Muscle layer of duodenum (tissue), 2 donors: ENCODE measurements at regions not wholly inside any gene's neighbourhood (a gene's known extent, or its start where the extent isn't known, plus 50 kb on each side); places are given as distances from the start of the nearest gene placed in this dataset.

ENCODE experiments used
- H3K27ac ChIP-seq: one replicate; pipeline ENCODE4 v1.7.0; 2013; ENCODE audit warnings: mild to moderate bottlenecking, low read length
- H3K27me3 ChIP-seq: one replicate; pipeline ENCODE4 v1.7.0; 2013; ENCODE audit warnings: low read depth, mild to moderate bottlenecking, control low read depth, low read length
- H3K36me3 ChIP-seq, 2 donors: one replicate each; pipeline ENCODE4 v1.7.0; 2013; ENCODE audit warnings: low read length in 2 of 2, control low read depth in 1 of 2, mild to moderate bottlenecking in 1 of 2; ENCODE audit not compliant: insufficient read depth in 2 of 2, control insufficient read depth in 1 of 2
- H3K4me1 ChIP-seq, 2 donors: one replicate each; pipeline ENCODE4 v1.7.0; 2013; ENCODE audit warnings: low read length in 2 of 2, mild to moderate bottlenecking in 2 of 2, control low read depth in 1 of 2, moderate library complexity in 1 of 2; ENCODE audit not compliant: insufficient read depth in 2 of 2, control insufficient read depth in 1 of 2
- H3K4me3 ChIP-seq, 2 donors: one replicate each; pipeline ENCODE4 v1.7.0; 2013; ENCODE audit warnings: low read length in 2 of 2, low read depth in 1 of 2, mild to moderate bottlenecking in 1 of 2
- H3K9me3 ChIP-seq, 2 donors: one replicate each; pipeline ENCODE4 v1.7.0; 2013; ENCODE audit warnings: low read length in 2 of 2, control low read depth in 1 of 2, mild to moderate bottlenecking in 1 of 2; ENCODE audit not compliant: control insufficient read depth in 1 of 2
- donor health status: healthy.

DNA sequence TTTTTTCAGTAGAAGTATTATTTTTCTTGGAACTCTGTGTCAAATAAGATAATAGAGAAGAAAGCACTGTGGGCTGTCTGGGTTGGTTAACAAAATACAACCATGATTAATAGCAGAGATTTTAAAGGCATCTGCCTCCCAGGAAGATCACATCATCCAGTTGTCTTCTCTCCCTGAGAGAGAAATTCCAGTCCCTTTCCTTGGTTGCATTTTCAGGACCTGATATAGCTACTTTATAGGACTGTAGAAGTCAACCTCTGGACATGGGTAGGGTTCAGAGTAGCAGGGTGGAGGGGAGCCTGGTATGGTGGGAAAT lies 309.9 kb upstream of the IGFBP3 start:
- no peak overlapping the region for H3K27ac ChIP-seq
- H3K27me3 ChIP-seq: no peaks in the 10 kb centered on the region
- no peaks in the 10 kb centered on the region for H3K4me1 ChIP-seq

DNA sequence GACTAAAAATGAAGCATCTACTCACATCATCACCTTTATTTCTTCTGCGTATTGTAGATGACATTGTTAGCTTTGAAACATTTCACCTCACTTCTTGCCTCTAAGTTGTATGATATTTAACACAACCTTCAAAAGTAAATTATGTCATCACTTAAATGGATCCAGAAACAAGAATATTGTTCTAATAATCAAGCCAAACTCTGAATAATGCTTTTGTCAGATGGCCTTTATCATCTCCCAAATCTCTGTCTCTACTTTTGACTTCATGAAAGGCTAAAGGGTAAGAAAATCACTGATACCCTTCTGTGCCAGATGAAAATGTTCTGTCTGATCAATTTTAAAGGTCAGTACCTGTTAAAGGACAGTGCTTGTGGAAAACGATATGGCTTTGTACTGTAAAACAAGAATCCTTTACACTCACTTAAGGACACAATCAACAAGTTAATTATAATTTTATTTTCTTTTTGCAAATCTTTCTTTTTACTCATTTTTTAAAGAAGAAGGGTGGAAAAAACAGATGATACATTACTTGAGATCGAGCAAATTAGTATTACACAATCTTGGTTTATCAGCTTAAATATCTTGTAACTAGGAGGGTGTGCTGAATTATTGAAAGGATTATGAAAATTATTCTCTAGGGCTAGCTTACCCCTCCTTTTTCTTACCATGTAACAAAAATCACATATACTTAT lies 309.4 kb upstream of the IGFBP3 start:
- H3K4me3 ChIP-seq: no peak overlapping the region
- H3K9me3 ChIP-seq: no peaks in the 10 kb centered on the region
- no peak overlapping the region for H3K27ac ChIP-seq
- H3K36me3 ChIP-seq: no peaks in the 10 kb centered on the region
- no peaks in the 10 kb centered on the region for H3K27me3 ChIP-seq
- H3K4me1 ChIP-seq: no peaks in the 10 kb centered on the region

More for the DNA sequence above, 309.9 kb upstream of the IGFBP3 start:
- H3K36me3 ChIP-seq: no peaks in the 10 kb centered on the region
- no peak overlapping the region for H3K4me3 ChIP-seq
- H3K9me3 ChIP-seq: no peaks in the 10 kb centered on the region

DNA sequence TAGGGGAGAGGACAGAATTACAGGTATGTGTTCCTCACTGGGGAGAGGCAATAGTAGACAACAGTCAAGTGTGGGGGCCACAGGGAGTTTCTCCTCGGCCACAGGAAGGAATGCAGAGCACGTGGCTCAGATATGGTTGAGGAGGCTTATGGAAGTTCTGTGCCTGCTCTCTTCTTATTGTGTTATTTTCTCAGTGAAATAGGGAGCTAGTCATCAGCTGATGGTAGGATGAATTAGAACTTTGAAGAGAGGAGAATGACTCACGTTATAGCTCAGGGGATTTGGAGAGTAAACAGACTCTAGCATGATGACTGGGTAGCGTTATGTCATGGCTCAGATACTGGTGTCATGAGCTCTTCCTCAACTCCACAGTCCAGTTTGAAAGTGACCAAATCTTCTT lies 308.3 kb upstream of the IGFBP3 start:
- Histone ChIP-seq H3K36me3 (no peaks in the 10 kb centered on the region), H3K9me3 (no peaks in the 10 kb centered on the region), H3K4me1 (no peaks in the 10 kb centered on the region), H3K4me3 (no peak overlapping the region), H3K27me3 (no peaks in the 10 kb centered on the region), H3K27ac (no peak overlapping the region)

DNA sequence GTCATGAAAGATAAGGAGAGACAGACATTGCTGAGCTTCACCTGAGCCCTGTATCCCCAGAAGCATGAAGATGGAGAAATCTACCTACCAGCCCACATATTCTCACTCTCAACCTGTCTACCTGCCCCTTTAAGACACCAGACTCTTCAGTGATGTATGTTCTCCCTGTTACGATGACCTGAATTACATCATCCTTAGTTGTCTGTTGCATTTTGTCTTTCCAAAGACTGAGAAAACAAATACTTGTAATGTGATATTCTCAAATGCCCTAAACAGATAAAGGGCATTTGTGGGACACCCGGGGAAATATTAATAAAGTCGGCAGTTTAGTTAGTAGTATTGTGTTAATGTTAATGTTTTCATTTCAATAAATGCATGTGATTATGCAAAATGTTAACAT lies 305.8 kb upstream of the IGFBP3 start:
- no peak overlapping the region for H3K27ac ChIP-seq
- H3K4me3 ChIP-seq: no peak overlapping the region
- no peaks in the 10 kb centered on the region for H3K9me3 ChIP-seq
- no peaks in the 10 kb centered on the region for H3K27me3 ChIP-seq
- no peaks in the 10 kb centered on the region for H3K36me3 ChIP-seq
- no peaks in the 10 kb centered on the region for H3K4me1 ChIP-seq

DNA sequence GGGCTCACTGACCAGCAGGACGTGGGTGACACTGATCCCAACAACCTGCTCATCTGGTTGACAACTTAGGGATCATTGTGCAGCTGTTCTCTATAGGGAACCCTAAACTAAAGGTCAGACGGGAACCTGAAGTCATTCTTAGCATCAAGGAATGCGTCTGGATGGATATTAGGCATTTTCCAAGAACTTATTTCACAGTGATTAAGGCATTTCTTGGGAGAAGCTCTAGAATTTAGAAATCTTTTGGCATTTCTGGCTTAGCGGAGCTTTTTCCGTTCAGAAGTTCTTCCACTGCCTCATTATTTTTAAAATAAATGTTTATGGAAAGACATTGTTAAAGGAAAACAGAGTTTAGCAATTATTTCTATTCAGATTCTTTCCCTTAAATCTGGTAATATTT lies 303.3 kb upstream of the IGFBP3 start:
- Histone ChIP-seq H3K36me3 (no peaks in the 10 kb centered on the region), H3K4me1 (no peaks in the 10 kb centered on the region), H3K9me3 (no peaks in the 10 kb centered on the region), H3K27me3 (no peaks in the 10 kb centered on the region), H3K27ac (no peak overlapping the region), H3K4me3 (no peak overlapping the region)

DNA sequence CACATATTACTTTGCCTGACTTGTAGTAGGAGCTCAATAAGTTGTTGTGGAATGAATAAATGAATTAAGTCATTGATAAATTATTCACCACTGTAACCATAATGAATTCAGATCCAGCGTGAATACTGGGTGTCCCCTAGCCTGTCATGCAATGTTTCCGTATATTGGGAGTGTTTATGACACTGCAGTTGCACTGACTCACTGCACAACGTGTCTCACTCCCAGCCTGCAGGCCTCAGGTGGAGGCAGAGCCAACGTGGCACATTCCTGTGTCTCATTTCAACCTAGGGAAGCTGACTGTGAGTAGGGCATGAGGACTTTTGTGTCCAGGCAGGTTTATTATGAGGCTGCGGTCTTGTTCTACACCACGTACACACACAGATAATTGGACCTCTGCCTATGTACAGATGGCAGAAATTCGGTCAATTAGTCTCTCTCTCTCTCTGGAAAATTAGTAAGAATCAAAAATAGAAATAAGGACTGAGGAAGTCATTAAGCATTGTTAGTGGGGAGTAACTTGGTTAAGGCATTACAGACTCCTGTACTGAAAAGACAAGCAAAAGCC lies 299.1 kb upstream of the IGFBP3 start:
- no peak overlapping the region for H3K4me3 ChIP-seq
- H3K36me3 ChIP-seq: no peaks in the 10 kb centered on the region
- H3K4me1 ChIP-seq: no peaks in the 10 kb centered on the region
- H3K27me3 ChIP-seq: no peaks in the 10 kb centered on the region
- H3K9me3 ChIP-seq: no peaks in the 10 kb centered on the region
- H3K27ac ChIP-seq: no peak overlapping the region

DNA sequence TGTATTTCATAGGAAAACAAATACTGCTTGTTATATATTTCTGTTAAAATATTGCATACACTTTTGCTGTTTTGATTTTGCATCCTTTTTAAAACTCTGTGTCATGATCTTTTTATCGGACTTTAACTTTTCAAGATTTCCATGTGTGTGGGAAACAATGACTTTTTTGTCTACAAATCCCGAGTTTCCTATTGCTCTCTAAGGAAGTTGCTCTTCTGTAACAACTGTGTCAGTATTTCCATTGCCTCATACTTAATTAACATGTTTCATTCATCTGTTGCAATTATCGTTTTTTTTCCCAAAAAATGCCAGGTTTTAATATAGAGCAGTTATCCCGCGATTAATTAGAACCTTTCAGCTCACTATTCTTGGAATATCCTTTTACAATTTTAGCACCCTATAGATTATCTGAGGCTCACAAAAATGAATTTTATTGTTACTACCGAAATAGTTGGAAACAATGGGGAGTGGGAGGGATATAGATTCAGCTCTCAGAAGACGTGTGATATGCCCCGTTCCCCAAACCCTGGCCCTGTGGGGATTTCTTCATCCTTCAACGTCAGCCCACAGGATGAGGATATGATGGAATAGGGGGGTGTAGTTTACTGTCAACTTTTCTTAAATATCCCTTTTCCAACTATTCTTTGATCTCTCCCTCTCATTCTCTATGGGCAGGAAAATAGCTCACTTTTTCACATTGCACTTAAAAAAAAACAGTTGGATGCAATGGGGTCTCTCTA lies 297.6 kb upstream of the IGFBP3 start:
- Histone ChIP-seq H3K27ac (no peak overlapping the region), H3K4me3 (no peak overlapping the region), H3K36me3 (no peaks in the 10 kb centered on the region), H3K27me3 (no peaks in the 10 kb centered on the region), H3K9me3 (no peaks in the 10 kb centered on the region), H3K4me1 (no peaks in the 10 kb centered on the region)

DNA sequence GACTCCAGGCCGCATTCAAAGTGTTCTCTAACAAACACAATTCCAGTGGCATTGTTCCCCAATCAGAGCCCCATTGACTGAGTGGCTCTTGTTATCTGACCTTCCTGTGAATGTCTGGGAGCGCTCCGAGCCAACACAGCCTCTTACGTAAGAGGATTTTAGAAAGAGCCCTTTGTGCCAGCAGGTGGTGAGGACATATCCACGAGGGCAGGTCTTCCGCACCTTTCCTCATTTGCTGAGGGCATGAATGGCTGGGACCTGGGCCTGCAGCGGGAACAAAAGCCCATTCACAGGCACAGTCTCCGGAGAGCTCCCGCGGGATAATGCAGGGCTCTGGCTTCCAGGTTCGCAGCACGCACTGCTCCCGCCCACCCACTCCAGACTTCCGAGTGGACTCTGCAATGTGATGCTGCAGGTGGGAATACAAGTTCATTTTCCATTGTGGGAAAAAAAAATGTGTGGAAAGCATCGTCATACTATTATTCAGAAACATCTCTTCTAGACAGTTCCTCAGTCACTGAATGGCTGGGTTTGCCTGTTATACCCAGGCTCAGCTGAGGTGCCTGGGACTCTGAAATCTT lies 295.0 kb upstream of the IGFBP3 start:
- no peak overlapping the region for H3K4me3 ChIP-seq
- H3K4me1 ChIP-seq: no peaks in the 10 kb centered on the region
- no peaks in the 10 kb centered on the region for H3K9me3 ChIP-seq
- H3K27ac ChIP-seq: no peak overlapping the region
- H3K27me3 ChIP-seq: no peaks in the 10 kb centered on the region
- H3K36me3 ChIP-seq: no peaks in the 10 kb centered on the region

DNA sequence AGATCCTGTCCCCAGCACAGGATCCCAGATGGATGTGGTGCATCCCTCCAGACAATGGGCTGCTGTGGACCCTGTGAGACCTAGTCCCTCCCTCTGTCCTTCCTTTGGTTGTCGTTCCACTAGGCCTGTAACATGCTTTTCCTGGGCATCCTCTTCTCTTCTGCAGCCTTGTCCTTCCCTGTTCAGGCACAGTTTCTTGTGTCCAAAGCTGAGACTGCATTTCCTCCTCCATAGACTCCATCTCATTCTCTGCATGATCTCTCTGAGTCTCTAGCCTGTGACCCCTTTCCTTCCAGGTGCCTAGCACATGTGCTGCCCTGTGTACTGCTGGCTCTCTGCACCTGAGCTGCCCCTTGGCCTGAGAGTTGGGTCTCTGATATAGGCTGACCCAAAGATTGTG lies 293.5 kb upstream of the IGFBP3 start:
- H3K27ac ChIP-seq: no peak overlapping the region

DNA sequence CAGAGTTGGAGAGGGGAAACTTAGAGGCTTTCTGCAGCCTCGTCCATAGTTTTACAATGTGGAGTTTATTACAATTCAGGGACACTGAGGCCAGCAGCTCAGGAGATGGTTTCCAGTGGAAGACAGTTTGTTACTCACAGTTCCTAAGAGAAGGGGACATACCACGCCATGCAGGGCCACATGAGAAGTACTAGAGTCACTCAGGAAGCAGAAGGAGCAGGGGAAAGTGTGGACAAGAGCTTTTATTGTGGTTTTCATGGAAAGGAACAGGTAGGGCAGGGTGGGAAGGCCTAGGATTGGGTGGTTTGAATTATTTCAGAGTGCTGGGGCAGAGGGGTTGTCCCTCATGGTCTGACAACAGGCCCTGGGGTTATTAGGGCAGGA lies 292.1 kb upstream of the IGFBP3 start:
- no peaks in the 10 kb centered on the region for H3K9me3 ChIP-seq
- H3K27ac ChIP-seq: no peak overlapping the region
- H3K27me3 ChIP-seq: no peaks in the 10 kb centered on the region
- H3K4me1 ChIP-seq: no peaks in the 10 kb centered on the region
- H3K36me3 ChIP-seq: no peaks in the 10 kb centered on the region
- no peak overlapping the region for H3K4me3 ChIP-seq

More for the DNA sequence above, 293.5 kb upstream of the IGFBP3 start:
- Histone ChIP-seq H3K27me3 (no peaks in the 10 kb centered on the region), H3K4me3 (no peak overlapping the region), H3K36me3 (no peaks in the 10 kb centered on the region), H3K9me3 (no peaks in the 10 kb centered on the region), H3K4me1 (no peaks in the 10 kb centered on the region)

DNA sequence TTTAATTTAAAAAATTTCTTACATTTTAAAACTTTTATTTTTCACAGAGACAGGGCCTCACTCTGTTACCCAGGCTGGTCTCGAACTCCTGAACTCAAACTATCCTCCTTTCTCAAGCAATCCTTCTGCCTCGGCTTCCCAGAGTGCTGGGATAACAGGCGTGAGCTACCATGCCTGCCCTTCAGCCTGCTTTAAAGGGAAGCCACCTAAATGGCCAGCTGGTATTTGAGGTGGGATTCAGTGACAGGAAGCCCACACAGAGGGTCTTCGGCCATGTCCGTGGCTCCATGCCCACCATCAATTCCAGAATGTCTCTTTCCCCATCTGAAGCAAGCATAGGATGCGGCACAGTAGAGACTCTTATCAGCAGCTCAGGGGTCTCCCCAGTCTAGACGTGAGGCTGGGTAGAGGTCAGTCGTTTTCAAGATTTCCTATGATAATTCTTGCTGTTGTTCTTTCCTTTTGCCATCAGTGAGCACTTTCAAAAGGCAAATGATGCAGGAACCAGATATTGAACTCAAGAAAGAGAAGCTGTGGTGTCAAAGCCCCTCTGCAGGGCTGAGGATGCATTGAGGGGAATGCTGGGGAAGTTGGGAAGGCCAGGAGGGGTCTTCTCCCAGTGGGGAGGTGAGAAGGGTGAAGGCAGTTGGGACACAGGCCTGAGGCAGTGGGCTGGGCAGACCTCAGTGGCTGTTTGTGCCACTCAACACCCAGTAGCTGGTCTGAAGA lies 291.5 kb upstream of the IGFBP3 start:
- Histone ChIP-seq H3K27me3 (no peaks in the 10 kb centered on the region), H3K9me3 (no peaks in the 10 kb centered on the region), H3K27ac (no peak overlapping the region), H3K36me3 (no peaks in the 10 kb centered on the region), H3K4me1 (no peaks in the 10 kb centered on the region), H3K4me3 (no peak overlapping the region)
